Stimulated activated CD4-positive, alpha-beta T cell treated with anti-CD3 and anti-CD28 coated beads, Interleukin-15, amount 100 ng/mL, for 24 hours (primary cell): ENCODE measurements at regions not wholly inside any gene's neighbourhood (a gene's known extent, or its start where the extent isn't known, plus 50 kb on each side); places are given as distances from the start of the nearest gene placed in this dataset.

Source experiments
- DNase-seq: peaks from one replicate; pipeline ENCODE4 v3.0.0-alpha.2; 2020

- no peak for DNase-seq
Measured at GRCh38 chr6:154561750-154562149, 51.3 kb upstream of the CNKSR3 start.

GRCh38 chr6:154565331-154565730, 54.8 kb upstream of the CNKSR3 start:
- no peak for DNase-seq

GRCh38 chr6:154566866-154567265, 56.4 kb upstream of the CNKSR3 start:
- no peak for DNase-seq

- DNase-seq, result no peak
Measured at GRCh38 chr6:154567695-154568220, 57.3 kb upstream of the CNKSR3 start.

GRCh38 chr6:154569156-154569862, 58.8 kb upstream of the CNKSR3 start:
- DNase-seq, result no peak

- DNase-seq, result no peak
Measured at GRCh38 chr6:154570505-154570904, 60.0 kb upstream of the CNKSR3 start.

- DNase-seq, result no peak
Measured at GRCh38 chr6:154572556-154572955, 62.1 kb upstream of the CNKSR3 start.

GRCh38 chr6:154578004-154578559, 67.6 kb upstream of the CNKSR3 start:
- DNase-seq, result no peak

GRCh38 chr6:154579046-154579445, 68.6 kb upstream of the CNKSR3 start:
- DNase-seq, result no peak

- no peak for DNase-seq
Measured at GRCh38 chr6:154579485-154579884, 69.0 kb upstream of the CNKSR3 start.

- DNase-seq, result no peak
Measured at GRCh38 chr6:154580397-154581135, 70.1 kb upstream of the CNKSR3 start.

GRCh38 chr6:154582696-154583095, 72.2 kb upstream of the CNKSR3 start:
- DNase-seq, result no peak

GRCh38 chr6:154583546-154584188, 73.2 kb upstream of the CNKSR3 start:
- DNase-seq, result no peak

- DNase-seq, result no peak
Measured at GRCh38 chr6:154590756-154591155, 80.3 kb upstream of the CNKSR3 start.

GRCh38 chr6:154591234-154591633, 80.7 kb upstream of the CNKSR3 start:
- DNase-seq, result no peak

GRCh38 chr6:154592199-154592860, 81.8 kb upstream of the CNKSR3 start:
- no peak for DNase-seq

GRCh38 chr6:154593122-154593521, 82.6 kb upstream of the CNKSR3 start:
- no peak for DNase-seq

GRCh38 chr6:154594496-154595198, 84.2 kb upstream of the CNKSR3 start:
- no peak for DNase-seq

- DNase-seq, result no peak
Measured at GRCh38 chr6:154595538-154595937, 85.1 kb upstream of the CNKSR3 start.

- DNase-seq, result no peak
Measured at GRCh38 chr6:154596009-154596408, 85.5 kb upstream of the CNKSR3 start.

GRCh38 chr6:154596701-154597100, 86.2 kb upstream of the CNKSR3 start:
- no peak for DNase-seq

GRCh38 chr6:154598399-154598798, 87.9 kb upstream of the CNKSR3 start:
- DNase-seq, result no peak
